H1 (cell line): ENCODE measurements at regions not wholly inside any gene's neighbourhood (a gene's known extent, or its start where the extent isn't known, plus 50 kb on each side); places are given as distances from the start of the nearest gene placed in this dataset.

Experiments
- BCL11A ChIP-seq, 2 experiments: IDR thresholded peaks; one replicate each; pipeline ENCODE4 v1.6.1; 2011; ENCODE audit warnings: low read depth in 2 of 2, low read length in 2 of 2, mild to moderate bottlenecking in 2 of 2
- EZH2 ChIP-seq: fragments of 200-600 bp; sonication (generic); IDR thresholded peaks from 2 replicates; pipeline ENCODE4 v1.7.1; 2012; ENCODE audit warnings: low read depth, mild to moderate bottlenecking, moderate library complexity, low read length, inconsistent platforms; ENCODE audit not compliant: severe bottlenecking
- GABPA ChIP-seq: IDR thresholded peaks from 2 replicates; pipeline ENCODE4 v1.6.1; 2011; ENCODE audit warnings: mild to moderate bottlenecking, low read length, moderate library complexity, borderline replicate concordance; ENCODE audit not compliant: insufficient read depth
- GTF2F1 ChIP-seq: IDR thresholded peaks from 2 replicates; pipeline ENCODE4 v1.6.1; 2012; ENCODE audit warnings: low read depth, low read length, improper control_type of control experiment, borderline replicate concordance
- JUND ChIP-seq: IDR thresholded peaks from 2 replicates; pipeline ENCODE4 v1.6.1; 2011; ENCODE audit warnings: mild to moderate bottlenecking, improper control_type of control experiment, low read length
- POLR2A ChIP-seq, 2 experiments: IDR thresholded peaks; 1 replicate in 1 of 2; 2 replicates in 1 of 2; pipeline ENCODE4 v1.6.1; 2011; ENCODE audit warnings: low read depth in 2 of 2, low read length in 2 of 2, mild to moderate bottlenecking in 2 of 2; ENCODE audit errors: control extremely low read depth in 1 of 2
- POLR2AphosphoS5 ChIP-seq: IDR thresholded peaks from 2 replicates; pipeline ENCODE4 v1.6.1; 2011; ENCODE audit warnings: low read depth, low read length
- RFX5 ChIP-seq: IDR thresholded peaks from 2 replicates; pipeline ENCODE4 v1.6.1; 2011; ENCODE audit warnings: low read depth, low read length, improper control_type of control experiment, borderline replicate concordance
- SIX5 ChIP-seq: IDR thresholded peaks from 2 replicates; pipeline ENCODE4 v1.6.1; 2011; ENCODE audit warnings: mild to moderate bottlenecking, low read depth, low read length
- YY1 ChIP-seq: IDR thresholded peaks from 2 replicates; pipeline ENCODE4 v1.6.1; 2011; ENCODE audit warnings: low read depth, mild to moderate bottlenecking, low read length
- TF ChIP-seq, protein P1 (sequence below): IDR thresholded peaks from 2 replicates; pipeline ENCODE4 v1.6.1; 2012; ENCODE audit warnings: inconsistent platforms
- TF ChIP-seq, protein P2 (sequence below), 3 experiments: IDR thresholded peaks; 1 replicate in 2 of 3; 2 replicates in 1 of 3; pipeline versions ENCODE4 v1.5.1 to v1.6.1; 2011; ENCODE audit warnings: low read length in 3 of 3, mild to moderate bottlenecking in 3 of 3, inconsistent platforms in 2 of 3, low read depth in 1 of 3, moderate library complexity in 1 of 3; ENCODE audit not compliant: insufficient read depth in 1 of 3; ENCODE audit errors: control extremely low read depth in 1 of 3
- TF ChIP-seq, protein P3 (sequence below): fragments of 300-600 bp; sonication (generic); IDR thresholded peaks from 2 replicates; pipeline ENCODE4 v1.7.1; 2012; ENCODE audit warnings: low read length, moderate library complexity, mild to moderate bottlenecking, inconsistent platforms; ENCODE audit not compliant: insufficient replicate concordance

DNA sequence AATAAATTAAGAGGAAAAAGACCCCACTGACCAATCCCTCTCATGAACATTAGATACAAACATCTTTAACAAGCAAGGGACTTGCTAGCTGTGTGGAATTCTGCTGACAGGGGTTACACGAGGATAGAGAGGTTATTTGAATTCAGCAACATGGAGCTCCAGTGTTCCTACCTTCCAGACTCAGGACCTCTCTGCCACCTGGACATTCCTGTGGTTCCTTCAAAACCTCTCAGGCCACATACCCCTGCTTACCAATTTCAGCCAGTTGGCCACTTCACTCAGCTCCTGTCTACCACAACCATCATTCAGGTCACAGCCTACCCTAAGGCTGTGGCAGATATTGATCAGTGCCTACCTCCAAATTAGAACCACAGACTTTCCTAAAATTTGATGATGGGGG lies 147.5 kb downstream of the RRAGC start:
- TF ChIP-seq, protein P1, sequence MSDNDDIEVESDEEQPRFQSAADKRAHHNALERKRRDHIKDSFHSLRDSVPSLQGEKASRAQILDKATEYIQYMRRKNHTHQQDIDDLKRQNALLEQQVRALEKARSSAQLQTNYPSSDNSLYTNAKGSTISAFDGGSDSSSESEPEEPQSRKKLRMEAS: no peak
- TF ChIP-seq BCL11A (IDR thresholded peaks at IDR 0.05; ENCODE audit: low read depth in 2 of 2, low read length in 2 of 2) (no peak), GABPA (no peak), EZH2 (no peak), POLR2AphosphoS5 (no peak), POLR2A (IDR thresholded peaks at IDR 0.05; ENCODE audit: control extremely low read depth in 1 of 2, low read depth in 2 of 2, low read length in 2 of 2) (no peak), RFX5 (no peak), SIX5 (no peak), YY1 (no peak), JUND (no peak), GTF2F1 (no peak)
- TF ChIP-seq, protein P2, sequence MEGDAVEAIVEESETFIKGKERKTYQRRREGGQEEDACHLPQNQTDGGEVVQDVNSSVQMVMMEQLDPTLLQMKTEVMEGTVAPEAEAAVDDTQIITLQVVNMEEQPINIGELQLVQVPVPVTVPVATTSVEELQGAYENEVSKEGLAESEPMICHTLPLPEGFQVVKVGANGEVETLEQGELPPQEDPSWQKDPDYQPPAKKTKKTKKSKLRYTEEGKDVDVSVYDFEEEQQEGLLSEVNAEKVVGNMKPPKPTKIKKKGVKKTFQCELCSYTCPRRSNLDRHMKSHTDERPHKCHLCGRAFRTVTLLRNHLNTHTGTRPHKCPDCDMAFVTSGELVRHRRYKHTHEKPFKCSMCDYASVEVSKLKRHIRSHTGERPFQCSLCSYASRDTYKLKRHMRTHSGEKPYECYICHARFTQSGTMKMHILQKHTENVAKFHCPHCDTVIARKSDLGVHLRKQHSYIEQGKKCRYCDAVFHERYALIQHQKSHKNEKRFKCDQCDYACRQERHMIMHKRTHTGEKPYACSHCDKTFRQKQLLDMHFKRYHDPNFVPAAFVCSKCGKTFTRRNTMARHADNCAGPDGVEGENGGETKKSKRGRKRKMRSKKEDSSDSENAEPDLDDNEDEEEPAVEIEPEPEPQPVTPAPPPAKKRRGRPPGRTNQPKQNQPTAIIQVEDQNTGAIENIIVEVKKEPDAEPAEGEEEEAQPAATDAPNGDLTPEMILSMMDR (IDR thresholded peaks at IDR 0.05; ENCODE audit: control extremely low read depth in 1 of 3, insufficient read depth in 1 of 3, low read depth in 1 of 3, low read length in 3 of 3): no peak
- TF ChIP-seq, protein P3, sequence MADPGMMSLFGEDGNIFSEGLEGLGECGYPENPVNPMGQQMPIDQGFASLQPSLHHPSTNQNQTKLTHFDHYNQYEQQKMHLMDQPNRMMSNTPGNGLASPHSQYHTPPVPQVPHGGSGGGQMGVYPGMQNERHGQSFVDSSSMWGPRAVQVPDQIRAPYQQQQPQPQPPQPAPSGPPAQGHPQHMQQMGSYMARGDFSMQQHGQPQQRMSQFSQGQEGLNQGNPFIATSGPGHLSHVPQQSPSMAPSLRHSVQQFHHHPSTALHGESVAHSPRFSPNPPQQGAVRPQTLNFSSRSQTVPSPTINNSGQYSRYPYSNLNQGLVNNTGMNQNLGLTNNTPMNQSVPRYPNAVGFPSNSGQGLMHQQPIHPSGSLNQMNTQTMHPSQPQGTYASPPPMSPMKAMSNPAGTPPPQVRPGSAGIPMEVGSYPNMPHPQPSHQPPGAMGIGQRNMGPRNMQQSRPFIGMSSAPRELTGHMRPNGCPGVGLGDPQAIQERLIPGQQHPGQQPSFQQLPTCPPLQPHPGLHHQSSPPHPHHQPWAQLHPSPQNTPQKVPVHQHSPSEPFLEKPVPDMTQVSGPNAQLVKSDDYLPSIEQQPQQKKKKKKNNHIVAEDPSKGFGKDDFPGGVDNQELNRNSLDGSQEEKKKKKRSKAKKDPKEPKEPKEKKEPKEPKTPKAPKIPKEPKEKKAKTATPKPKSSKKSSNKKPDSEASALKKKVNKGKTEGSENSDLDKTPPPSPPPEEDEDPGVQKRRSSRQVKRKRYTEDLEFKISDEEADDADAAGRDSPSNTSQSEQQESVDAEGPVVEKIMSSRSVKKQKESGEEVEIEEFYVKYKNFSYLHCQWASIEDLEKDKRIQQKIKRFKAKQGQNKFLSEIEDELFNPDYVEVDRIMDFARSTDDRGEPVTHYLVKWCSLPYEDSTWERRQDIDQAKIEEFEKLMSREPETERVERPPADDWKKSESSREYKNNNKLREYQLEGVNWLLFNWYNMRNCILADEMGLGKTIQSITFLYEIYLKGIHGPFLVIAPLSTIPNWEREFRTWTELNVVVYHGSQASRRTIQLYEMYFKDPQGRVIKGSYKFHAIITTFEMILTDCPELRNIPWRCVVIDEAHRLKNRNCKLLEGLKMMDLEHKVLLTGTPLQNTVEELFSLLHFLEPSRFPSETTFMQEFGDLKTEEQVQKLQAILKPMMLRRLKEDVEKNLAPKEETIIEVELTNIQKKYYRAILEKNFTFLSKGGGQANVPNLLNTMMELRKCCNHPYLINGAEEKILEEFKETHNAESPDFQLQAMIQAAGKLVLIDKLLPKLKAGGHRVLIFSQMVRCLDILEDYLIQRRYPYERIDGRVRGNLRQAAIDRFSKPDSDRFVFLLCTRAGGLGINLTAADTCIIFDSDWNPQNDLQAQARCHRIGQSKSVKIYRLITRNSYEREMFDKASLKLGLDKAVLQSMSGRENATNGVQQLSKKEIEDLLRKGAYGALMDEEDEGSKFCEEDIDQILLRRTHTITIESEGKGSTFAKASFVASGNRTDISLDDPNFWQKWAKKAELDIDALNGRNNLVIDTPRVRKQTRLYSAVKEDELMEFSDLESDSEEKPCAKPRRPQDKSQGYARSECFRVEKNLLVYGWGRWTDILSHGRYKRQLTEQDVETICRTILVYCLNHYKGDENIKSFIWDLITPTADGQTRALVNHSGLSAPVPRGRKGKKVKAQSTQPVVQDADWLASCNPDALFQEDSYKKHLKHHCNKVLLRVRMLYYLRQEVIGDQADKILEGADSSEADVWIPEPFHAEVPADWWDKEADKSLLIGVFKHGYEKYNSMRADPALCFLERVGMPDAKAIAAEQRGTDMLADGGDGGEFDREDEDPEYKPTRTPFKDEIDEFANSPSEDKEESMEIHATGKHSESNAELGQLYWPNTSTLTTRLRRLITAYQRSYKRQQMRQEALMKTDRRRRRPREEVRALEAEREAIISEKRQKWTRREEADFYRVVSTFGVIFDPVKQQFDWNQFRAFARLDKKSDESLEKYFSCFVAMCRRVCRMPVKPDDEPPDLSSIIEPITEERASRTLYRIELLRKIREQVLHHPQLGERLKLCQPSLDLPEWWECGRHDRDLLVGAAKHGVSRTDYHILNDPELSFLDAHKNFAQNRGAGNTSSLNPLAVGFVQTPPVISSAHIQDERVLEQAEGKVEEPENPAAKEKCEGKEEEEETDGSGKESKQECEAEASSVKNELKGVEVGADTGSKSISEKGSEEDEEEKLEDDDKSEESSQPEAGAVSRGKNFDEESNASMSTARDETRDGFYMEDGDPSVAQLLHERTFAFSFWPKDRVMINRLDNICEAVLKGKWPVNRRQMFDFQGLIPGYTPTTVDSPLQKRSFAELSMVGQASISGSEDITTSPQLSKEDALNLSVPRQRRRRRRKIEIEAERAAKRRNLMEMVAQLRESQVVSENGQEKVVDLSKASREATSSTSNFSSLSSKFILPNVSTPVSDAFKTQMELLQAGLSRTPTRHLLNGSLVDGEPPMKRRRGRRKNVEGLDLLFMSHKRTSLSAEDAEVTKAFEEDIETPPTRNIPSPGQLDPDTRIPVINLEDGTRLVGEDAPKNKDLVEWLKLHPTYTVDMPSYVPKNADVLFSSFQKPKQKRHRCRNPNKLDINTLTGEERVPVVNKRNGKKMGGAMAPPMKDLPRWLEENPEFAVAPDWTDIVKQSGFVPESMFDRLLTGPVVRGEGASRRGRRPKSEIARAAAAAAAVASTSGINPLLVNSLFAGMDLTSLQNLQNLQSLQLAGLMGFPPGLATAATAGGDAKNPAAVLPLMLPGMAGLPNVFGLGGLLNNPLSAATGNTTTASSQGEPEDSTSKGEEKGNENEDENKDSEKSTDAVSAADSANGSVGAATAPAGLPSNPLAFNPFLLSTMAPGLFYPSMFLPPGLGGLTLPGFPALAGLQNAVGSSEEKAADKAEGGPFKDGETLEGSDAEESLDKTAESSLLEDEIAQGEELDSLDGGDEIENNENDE: no peak
